NCI-H2227 (cell line): ENCODE measurements at regions not wholly inside any gene's neighbourhood (a gene's known extent, or its start where the extent isn't known, plus 50 kb on each side); places are given as distances from the start of the nearest gene placed in this dataset.

Source experiments
- DNase-seq: peaks from one replicate; lab custom pipeline; 2025; ENCODE audit not compliant: unreplicated experiment; lab: John Stamatoyannopoulos, UW

DNA sequence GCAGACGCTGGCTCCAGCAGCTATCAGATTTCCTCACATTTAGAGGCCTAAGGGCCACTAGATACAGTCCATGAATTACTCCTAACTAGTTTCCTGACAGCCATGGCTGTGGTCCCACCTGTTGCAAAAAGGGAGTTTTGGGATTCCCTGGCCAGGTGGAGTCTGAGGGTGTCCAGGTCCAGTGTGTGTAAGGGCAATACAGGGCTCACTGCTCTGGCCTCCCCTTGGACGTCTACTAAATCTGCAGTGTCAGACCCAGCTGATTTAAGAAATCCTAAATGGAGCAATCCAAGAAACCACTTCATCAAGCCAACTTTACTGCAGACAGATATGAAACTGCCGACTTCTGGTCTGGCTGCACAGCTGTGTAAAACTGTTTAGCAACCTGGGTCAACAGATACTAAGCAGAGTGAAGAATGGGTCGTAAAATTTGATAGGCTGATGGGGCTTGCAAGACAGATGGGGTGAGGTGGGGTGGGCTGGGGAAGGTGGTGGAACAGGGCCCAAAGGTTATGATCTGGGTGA is 116.4 kb downstream of the GADD45G start:
- no peak for DNase-seq

GRCh38 chr9:89721971-89722530 is 117.2 kb downstream of the GADD45G start:
- no peak for DNase-seq

DNA sequence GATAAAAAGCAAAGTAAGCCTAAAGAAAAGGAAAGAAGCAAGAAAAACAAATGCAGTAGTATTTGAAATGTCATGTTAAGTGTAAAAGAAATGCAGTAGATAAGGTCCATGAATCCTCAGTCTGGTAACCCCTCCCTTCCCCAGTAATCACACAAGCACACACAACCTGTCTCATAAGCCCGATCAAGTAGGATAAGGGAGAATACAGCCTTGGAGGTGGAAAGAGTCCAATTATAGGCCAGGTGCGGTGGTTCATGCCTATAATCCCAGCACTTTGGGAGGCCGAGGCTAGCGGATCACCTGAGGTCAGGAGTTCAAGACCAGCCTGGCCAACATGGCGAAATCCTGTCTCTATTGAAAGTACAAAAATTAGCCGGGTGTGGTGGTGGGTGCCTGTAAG is 117.9 kb downstream of the GADD45G start:
- DNase-seq = no peak

GRCh38 chr9:89723469-89724100 is 118.8 kb downstream of the GADD45G start:
- no peak for DNase-seq

DNA sequence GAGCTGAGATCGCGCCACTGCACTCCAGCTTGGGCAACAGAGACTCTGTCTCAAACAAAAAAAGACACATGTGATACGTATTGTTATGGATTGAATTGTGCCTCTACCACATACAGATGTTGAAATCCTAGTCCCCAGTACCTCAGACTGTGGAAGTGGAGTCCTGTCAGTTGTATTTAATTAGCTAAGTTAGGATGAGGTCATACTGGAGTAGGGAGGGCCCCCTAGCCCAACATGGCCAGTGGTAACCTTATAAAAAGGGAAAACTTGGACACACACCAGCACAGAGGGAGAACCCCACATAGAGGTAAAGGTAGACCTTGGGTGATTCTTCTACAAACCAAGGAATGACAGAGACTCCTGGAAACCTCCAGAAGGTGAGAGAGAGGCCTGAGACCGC is 119.8 kb downstream of the GADD45G start:
- no peak for DNase-seq

DNA sequence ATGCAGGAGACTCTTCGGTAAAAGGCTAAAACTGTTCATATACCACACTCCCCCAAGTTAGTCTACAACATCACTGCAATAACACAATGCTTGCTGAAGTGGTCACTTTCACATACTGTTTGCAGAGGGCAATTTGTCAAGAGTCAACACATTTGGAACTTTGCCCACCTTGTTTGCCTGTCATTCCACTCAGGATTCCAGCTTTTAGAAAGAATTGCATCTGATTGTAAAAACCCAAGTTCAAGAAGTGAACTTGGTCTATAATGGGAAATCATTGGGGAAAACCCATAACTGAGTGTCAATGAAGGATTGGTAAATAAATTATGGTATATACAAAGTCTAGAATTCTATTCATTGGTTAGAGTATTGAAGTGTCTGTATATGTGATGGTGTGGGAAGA is 120.5 kb downstream of the GADD45G start:
- no peak for DNase-seq

- DNase-seq = no peak
Measured at GRCh38 chr9:89729954-89730530, 125.2 kb downstream of the GADD45G start.

- no peak for DNase-seq
Measured at GRCh38 chr9:89730715-89731114, 125.9 kb downstream of the GADD45G start.

GRCh38 chr9:89731262-89732182 is 126.7 kb downstream of the GADD45G start:
- no peak for DNase-seq

DNA sequence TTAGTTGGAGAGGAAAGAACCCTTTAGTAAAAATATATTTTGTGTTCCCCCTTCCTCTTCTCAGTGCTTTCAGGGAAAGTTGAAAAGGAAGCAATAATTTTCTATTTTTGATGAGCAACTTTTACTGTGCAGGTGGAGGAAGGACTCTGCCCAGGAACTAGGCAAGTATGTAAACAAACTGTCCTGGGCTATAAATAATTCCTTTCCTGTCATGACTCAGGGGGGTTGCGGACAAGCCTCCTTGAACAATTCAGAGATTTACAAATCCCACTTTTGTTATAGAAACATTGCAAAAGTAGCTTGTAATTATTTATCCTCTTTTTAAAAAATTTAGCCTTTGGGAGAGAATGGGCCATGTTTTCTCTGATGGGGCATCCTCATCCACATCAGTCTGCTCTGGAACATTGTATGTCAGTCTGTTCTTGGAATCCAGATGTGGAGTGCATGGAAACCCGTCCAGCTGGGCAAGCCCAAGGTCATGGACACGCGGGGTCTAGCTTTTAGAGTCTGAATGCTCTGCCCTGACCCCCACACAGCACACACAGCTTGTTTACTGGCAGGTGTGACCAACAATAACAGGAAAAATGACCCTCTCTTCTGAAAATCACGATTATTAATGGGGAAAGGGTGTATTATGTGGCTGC is 127.6 kb downstream of the GADD45G start:
- DNase-seq = no peak

GRCh38 chr9:89732939-89733324 is 128.1 kb downstream of the GADD45G start:
- DNase-seq = no peak

- no peak for DNase-seq
Measured at GRCh38 chr9:89734600-89735041, 129.8 kb downstream of the GADD45G start.

GRCh38 chr9:89738137-89738932 is 133.5 kb downstream of the GADD45G start:
- no peak for DNase-seq

GRCh38 chr9:89739511-89739910 is 134.7 kb downstream of the GADD45G start:
- DNase-seq = no peak

DNA sequence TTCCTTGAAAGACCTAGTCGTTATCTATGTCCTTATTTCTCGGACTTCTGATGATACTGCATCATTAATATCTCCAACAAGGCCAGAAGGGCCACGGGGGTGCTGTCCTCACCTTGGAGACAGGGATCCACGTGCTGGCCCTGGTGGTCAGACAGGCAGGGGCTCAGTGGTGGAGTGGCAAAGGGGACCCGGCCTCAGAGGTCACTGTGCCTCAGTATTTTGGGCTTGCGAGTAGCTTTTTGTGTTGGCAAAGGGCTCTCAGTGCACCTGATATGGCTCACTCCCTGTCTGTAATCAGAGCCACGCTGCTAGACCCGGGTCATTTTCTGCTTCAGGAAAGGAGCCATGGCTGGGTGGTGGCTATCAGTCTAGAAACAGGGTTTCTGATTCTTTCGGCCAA is 135.1 kb downstream of the GADD45G start:
- no peak for DNase-seq

DNA sequence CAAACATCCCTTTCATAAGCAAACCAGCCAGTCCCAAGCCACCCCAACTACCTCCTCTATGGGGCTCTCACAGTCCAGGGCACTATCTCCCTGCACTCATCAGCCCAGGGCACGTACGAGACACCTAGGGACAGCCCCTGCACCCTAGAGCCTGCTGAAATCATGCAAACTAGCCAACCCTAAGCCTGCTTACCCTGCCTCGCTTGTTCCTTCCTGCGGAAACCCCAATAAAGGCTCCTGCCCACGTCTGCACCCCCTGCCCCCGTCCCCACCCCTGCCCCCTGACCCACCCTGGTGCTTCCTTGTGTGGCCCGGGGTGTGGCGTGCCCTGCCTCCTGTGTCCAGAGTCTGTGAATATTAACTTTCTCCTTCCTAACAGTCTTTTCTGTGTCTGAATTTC is 135.9 kb downstream of the GADD45G start:
- DNase-seq = no peak

- no peak for DNase-seq
Measured at GRCh38 chr9:89742660-89743059, 137.8 kb downstream of the GADD45G start.

DNA sequence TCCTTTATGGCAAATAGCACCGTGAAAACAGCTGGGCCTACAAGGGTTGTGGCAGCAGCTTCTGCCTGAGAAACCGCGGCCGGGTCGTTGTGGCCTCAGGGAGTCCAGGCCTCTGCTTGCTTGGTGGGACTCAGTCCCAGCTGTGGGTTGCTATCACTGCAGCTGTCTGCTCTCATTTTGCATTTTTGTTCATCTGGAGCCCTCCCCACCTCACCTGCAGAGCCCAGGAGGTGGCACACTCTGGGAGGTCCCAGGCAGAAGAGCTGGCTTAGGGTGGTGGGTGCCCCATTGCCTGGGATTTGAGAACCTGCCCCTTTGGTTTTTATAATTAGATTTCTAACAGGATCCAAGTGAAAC is 138.4 kb downstream of the GADD45G start:
- no peak for DNase-seq

DNA sequence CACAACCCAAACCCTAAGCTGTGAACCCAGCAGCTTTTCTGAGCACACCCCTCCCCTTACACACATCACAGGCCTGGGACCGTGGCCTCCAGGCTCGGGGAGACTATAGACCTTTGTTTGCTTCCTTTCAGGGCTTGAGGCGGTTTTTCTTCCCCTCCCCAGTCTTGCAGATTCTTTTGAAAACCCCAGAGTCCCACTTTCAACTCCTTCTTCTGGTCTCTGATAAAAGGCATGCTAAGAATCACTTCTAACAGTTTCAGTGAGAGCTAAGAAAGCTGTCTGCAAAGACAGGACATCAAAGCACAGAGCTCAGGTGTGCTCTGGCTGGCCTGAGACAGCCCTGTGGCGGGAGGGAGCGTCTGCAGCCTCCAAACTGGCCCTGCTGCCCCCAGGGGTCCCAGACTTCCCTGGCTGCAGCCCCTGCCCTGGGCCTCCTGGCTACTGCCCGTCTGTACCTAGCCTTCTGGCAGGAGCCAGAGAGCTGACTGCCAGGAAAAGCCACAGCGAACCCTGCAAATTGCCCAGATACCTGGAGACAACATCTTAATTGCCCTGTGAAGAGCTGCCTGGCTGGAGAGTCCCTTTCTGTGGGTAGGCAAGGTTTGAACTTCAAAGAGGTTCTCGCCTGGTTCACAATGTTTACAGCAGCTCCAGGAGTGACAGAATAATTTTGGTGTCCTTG is 138.9 kb downstream of the GADD45G start:
- DNase-seq = no peak

GRCh38 chr9:89744255-89744648 is 139.4 kb downstream of the GADD45G start:
- DNase-seq = no peak
